HEK293 (cell line): ENCODE measurements at regions not wholly inside any gene's neighbourhood (a gene's known extent, or its start where the extent isn't known, plus 50 kb on each side); places are given as distances from the start of the nearest gene placed in this dataset.

ENCODE experiments used
- CTCF ChIP-seq: fragments of 450-650 bp; formaldehyde crosslinking; IDR thresholded peaks from 2 replicates; pipeline ENCODE4 v1.5.1; 2016; ENCODE audit warnings: missing biosample characterization, missing genetic modification characterization
- ZNF76 ChIP-seq: fragments of 450-650 bp; formaldehyde crosslinking; IDR thresholded peaks from 2 replicates; pipeline ENCODE4; 2016; ENCODE audit warnings: low read depth, missing biosample characterization, missing genetic modification characterization, borderline replicate concordance

- TF ChIP-seq ZNF76 (no peak), CTCF (tag by site-specific recombination) (no peak)
These were observed 641.1 kb downstream of the PLA2G4A start for GRCh38 chr1:187469836-187470235.
